HepG2 (cell line): ENCODE measurements at regions not wholly inside any gene's neighbourhood (a gene's known extent, or its start where the extent isn't known, plus 50 kb on each side); places are given as distances from the start of the nearest gene placed in this dataset.

Experiments
- NR1H2 ChIP-seq: sonication (generic); formaldehyde crosslinking; IDR thresholded peaks from 2 replicates; pipeline ENCODE4 v1.8.1; 2022; ENCODE audit warnings: low read depth, missing genetic modification reagents, borderline replicate concordance
- POLR2AphosphoS5 ChIP-seq: IDR thresholded peaks from 2 replicates; pipeline ENCODE4 v1.6.1; 2012; ENCODE audit warnings: low read depth, low read length
- PRDM10 ChIP-seq: sonication (generic); formaldehyde crosslinking; IDR thresholded peaks from 2 replicates; pipeline ENCODE4 v1.4.0; 2020; ENCODE audit warnings: low read depth, missing genetic modification reagents
- SMC3 ChIP-seq: IDR thresholded peaks from 2 replicates; pipeline ENCODE4 v1.6.1; 2011; ENCODE audit warnings: low read length, improper control_type of control experiment
- UBTF ChIP-seq: sonication (generic); formaldehyde crosslinking; IDR thresholded peaks from 2 replicates; pipeline ENCODE4 v1.4.0; 2020; ENCODE audit warnings: mild to moderate bottlenecking, missing genetic modification reagents
- YY1 ChIP-seq: IDR thresholded peaks from 2 replicates; pipeline ENCODE4 v1.6.1; 2011; ENCODE audit warnings: low read length, low read depth, moderate library complexity, mild to moderate bottlenecking; ENCODE audit not compliant: insufficient read depth, insufficient replicate concordance
- ZKSCAN1 ChIP-seq: fragments of 150-350 bp; IDR thresholded peaks from 2 replicates; pipeline ENCODE4 v1.6.1; 2014; ENCODE audit warnings: low read length
- ZNF776 ChIP-seq: sonication (generic); formaldehyde crosslinking; IDR thresholded peaks from 2 replicates; pipeline ENCODE4 v1.4.0; 2020; ENCODE audit warnings: mild to moderate bottlenecking, missing genetic modification reagents

- TF ChIP-seq ZKSCAN1 (no peak), PRDM10 (CRISPR knock-in tag) (no peak), POLR2AphosphoS5 (no peak), YY1 (no peak), SMC3 (no peak), ZNF776 (CRISPR knock-in tag) (no peak), NR1H2 (CRISPR knock-in tag) (no peak), UBTF (CRISPR knock-in tag) (no peak)
Observed at GRCh38 chr2:42932271-42933151, 140.1 kb upstream of the HAAO start.
